Ascending aorta (tissue), 2 donors: ENCODE measurements at regions not wholly inside any gene's neighbourhood (a gene's known extent, or its start where the extent isn't known, plus 50 kb on each side); places are given as distances from the start of the nearest gene placed in this dataset.

Source experiments
- DNase-seq, 2 donors: peaks; one replicate each; pipeline ENCODE4 v3.0.0-alpha.2; 2019; ENCODE audit warnings: low spot score in 2 of 2
- H3K27ac ChIP-seq, 2 donors: fragments of 200-600 bp; sonication (generic); one replicate each; pipeline ENCODE4 v1.5.1; 2016 to 2017; ENCODE audit warnings: mild to moderate bottlenecking in 1 of 2
- H3K27me3 ChIP-seq: fragments of 200-600 bp; sonication (generic); one replicate; pipeline ENCODE4 v1.5.1; 2017
- H3K36me3 ChIP-seq, 2 donors: fragments of 200-600 bp; sonication (generic); one replicate each; pipeline ENCODE4 v1.5.1; 2016
- H3K4me1 ChIP-seq, 2 donors: fragments of 200-600 bp; sonication (generic); one replicate each; pipeline ENCODE4 v1.5.1; 2016 to 2017; ENCODE audit warnings: mild to moderate bottlenecking in 1 of 2
- H3K4me3 ChIP-seq, 2 donors: fragments of 200-600 bp; sonication (generic); one replicate each; pipeline ENCODE4 v1.5.1; 2016 to 2017; ENCODE audit warnings: mild to moderate bottlenecking in 1 of 2
- H3K9me3 ChIP-seq, 2 donors: fragments of 200-600 bp; sonication (generic); one replicate each; pipeline ENCODE4 v1.5.1; 2016
- intact Hi-C: fragments of 100-400 bp; cut with DNase I; formaldehyde crosslinking; loops from one replicate; pipeline ENCODE4 v1.15.1; 2023
- TF ChIP-seq, protein P1 (sequence below), 3 experiments: fragments of 200-600 bp in 2 of 3; fragments of 450-650 bp in 1 of 3; sonication (generic) in 2 of 3; IDR thresholded peaks; one replicate each; pipeline ENCODE4 v1.5.1; 2016 to 2019; ENCODE audit warnings: antibody characterized with exemption in 3 of 3, mild to moderate bottlenecking in 1 of 3, moderate library complexity in 1 of 3

DNA sequence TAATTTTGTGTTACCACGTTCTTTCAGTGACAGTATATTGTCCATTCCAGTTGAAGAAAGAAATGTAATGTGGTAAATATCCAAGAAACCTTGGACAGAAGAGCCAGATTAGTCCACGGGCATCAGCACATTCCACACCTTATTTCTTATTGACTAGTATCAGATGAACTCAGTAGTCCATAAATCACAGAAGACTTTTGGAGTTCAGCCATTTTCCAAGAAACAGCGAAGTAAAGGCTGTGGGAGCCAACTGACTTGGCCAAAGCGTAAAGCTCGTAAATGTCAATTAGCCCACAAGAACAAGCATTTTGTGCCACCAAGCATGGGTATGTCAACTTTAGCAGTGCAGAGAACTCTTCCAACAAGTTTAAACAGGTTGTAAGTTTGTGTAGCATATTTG, 60.2 kb upstream of the STARD4 start:
- no peak overlapping the region for H3K4me3 ChIP-seq
- H3K36me3 ChIP-seq = no peaks in the 10 kb centered on the region
- H3K27ac ChIP-seq = no peak overlapping the region
- no peak for DNase-seq
- H3K4me1 ChIP-seq = no peaks in the 10 kb centered on the region
- intact Hi-C loops = no loop called here
- TF ChIP-seq, protein P1, sequence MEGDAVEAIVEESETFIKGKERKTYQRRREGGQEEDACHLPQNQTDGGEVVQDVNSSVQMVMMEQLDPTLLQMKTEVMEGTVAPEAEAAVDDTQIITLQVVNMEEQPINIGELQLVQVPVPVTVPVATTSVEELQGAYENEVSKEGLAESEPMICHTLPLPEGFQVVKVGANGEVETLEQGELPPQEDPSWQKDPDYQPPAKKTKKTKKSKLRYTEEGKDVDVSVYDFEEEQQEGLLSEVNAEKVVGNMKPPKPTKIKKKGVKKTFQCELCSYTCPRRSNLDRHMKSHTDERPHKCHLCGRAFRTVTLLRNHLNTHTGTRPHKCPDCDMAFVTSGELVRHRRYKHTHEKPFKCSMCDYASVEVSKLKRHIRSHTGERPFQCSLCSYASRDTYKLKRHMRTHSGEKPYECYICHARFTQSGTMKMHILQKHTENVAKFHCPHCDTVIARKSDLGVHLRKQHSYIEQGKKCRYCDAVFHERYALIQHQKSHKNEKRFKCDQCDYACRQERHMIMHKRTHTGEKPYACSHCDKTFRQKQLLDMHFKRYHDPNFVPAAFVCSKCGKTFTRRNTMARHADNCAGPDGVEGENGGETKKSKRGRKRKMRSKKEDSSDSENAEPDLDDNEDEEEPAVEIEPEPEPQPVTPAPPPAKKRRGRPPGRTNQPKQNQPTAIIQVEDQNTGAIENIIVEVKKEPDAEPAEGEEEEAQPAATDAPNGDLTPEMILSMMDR (IDR thresholded peaks at IDR 0.05) = no peak
- H3K27me3 ChIP-seq = no peaks in the 10 kb centered on the region
- H3K9me3 ChIP-seq = no peaks in the 10 kb centered on the region

DNA sequence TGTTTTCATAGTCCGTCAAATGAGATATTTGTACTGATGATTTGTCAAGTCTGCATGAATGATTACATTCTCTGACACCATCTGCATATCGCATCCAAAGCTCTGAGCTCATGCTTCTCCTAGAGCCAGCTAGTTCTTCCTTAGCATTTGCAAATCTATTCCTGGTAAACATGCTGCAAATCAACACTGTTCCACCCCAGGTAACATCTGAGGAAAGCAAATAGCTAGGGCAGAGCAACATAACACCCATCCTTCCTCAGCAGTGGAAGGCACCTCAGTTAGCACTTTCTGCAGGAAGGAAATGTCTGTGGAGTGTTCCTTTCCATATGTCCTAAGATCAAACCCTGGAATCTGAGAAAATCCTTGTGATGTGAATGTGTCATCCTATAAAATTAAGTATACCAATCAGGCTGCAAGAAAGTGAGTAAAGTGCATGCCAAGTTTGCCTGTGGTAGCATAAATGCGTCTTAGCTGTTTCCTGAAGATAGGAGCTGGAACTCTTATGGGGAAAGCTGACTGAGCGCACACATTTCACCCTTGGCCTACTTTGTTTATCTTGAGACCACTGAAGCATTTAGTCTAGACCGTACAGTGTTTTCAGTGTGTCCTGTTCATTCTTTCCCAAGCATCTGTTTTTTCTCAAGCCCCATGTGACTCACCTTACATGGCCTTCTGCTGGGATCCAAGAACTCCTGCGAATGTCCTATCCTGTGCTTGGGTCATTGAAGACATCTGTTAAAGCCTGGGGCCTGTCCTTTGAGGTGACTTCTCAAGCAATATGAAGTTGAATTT, 50.9 kb upstream of the STARD4 start:
- Histone ChIP-seq H3K27me3 (no peaks in the 10 kb centered on the region), H3K4me3 (no peak overlapping the region)
- DNase-seq = no peak

DNA sequence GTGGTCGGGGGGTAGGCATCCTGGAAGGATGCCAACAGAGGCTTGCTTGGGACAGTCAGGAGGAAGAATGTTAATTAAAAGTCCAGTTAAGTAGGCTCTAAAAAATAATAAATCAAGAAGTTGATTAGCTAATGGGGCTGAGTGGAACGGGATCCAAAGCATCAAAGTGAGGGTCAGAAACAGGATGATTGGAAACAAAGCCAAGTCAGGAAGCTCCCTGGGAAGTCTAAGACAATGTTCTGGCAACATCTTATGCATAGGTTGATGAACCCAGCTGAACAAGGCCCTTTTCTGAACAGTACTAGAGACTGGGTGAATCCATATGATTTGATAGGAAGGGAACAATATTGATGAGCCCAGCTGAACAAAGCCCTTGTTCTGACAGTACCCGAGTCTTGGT, 50.2 kb upstream of the STARD4 start:
- DNase-seq = no peak
- no peak overlapping the region for H3K27ac ChIP-seq
- intact Hi-C loops = no loop called here

More for the DNA sequence above, 50.9 kb upstream of the STARD4 start:
- TF ChIP-seq, protein P1 (IDR thresholded peaks at IDR 0.05) = no peak
- H3K36me3 ChIP-seq = no peaks in the 10 kb centered on the region
- intact Hi-C loops = no loop called here
- H3K4me1 ChIP-seq = no peaks in the 10 kb centered on the region
- H3K9me3 ChIP-seq = peaks cover 0 to 6% of the 10 kb centered on the region in 2 donors
- H3K27ac ChIP-seq = no peak overlapping the region

More for the DNA sequence above, 50.2 kb upstream of the STARD4 start:
- Histone ChIP-seq H3K36me3 (no peaks in the 10 kb centered on the region), H3K4me1 (no peaks in the 10 kb centered on the region), H3K4me3 (no peak overlapping the region), H3K27me3 (no peaks in the 10 kb centered on the region), H3K9me3 (peaks cover 0 to 6% of the 10 kb centered on the region in 2 donors)
- TF ChIP-seq, protein P1 (IDR thresholded peaks at IDR 0.05) = no peak
